ENCODE measurements at regions not wholly inside any gene's neighbourhood (a gene's known extent, or its start where the extent isn't known, plus 50 kb on each side); places are given as distances from the start of the nearest gene placed in this dataset.

DNA sequence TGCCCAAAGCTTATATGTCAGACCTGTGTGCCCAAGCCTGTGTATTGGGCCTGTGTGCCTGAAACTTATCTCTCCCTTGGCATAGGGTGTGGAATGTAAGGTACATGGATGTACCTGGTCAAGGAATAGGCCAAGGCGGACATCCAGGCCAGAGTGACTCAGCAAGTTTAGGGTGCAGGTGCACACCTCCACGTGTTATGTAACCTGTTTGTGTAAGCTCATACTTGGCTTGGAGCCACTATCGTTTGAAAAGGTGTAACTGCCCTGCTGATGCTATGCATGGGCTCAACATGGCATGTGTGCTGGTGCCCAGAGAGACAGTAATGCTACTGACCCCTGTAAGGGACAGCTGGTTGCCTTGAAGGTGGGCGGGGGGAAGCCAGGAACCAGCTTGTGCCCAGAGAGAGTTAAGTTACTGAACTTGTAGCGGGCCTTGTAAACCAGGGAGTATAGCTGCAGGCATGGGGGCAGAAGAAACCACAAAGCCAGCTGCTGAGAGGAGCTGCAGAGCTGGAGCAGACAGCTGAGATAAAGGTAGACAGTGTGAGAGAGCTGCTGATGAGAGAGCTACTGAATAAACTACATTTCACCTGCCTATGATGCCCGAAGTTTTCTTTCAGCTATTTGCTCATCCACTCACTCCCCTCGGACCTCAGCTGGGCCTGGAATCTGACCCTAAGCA, 656.4 kb upstream of the ZWINT start:
- ATAC-seq (no peak), DNase-seq (no peak)
- intact Hi-C loops (cut with micrococcal nuclease): no loop called here
- Mint-ChIP-seq H3K9me3 (peaks cover 16% of the 10 kb centered on the region), H3K4me1 (ENCODE audit: low read depth) (no peaks in the 10 kb centered on the region), H3K4me3 (no peak overlapping the region), H3K27ac (no peak overlapping the region), H3K27me3 (no peaks in the 10 kb centered on the region), H3K36me3 (ENCODE audit: low read depth) (no peaks in the 10 kb centered on the region)
- CTCF ChIA-PET: no interaction called here
- TF ChIP-seq CTCF (IDR thresholded peaks at IDR 0.05): no peak
- POLR2A ChIA-PET: no interaction called here

- H3K27ac Mint-ChIP-seq: no peak overlapping the region
- TF ChIP-seq CTCF (IDR thresholded peaks at IDR 0.05): no peak
Measured at GRCh38 chr10:57015595-57016318, 654.7 kb upstream of the ZWINT start.

GRCh38 chr10:57015187-57015586, 654.1 kb upstream of the ZWINT start:
- intact Hi-C loops (cut with micrococcal nuclease): no loop called here

More at GRCh38 chr10:57015595-57016318, 654.7 kb upstream of the ZWINT start:
- Mint-ChIP-seq H3K4me1 (ENCODE audit: low read depth) (no peaks in the 10 kb centered on the region), H3K27me3 (no peaks in the 10 kb centered on the region), H3K36me3 (ENCODE audit: low read depth) (no peaks in the 10 kb centered on the region), H3K4me3 (no peak overlapping the region), H3K9me3 (peaks cover 7% of the 10 kb centered on the region)
- CTCF ChIA-PET: no interaction called here
- POLR2A ChIA-PET: no interaction called here
- DNase-seq: no peak
- ATAC-seq: no peak
- intact Hi-C loops (cut with micrococcal nuclease): no loop called here

DNA sequence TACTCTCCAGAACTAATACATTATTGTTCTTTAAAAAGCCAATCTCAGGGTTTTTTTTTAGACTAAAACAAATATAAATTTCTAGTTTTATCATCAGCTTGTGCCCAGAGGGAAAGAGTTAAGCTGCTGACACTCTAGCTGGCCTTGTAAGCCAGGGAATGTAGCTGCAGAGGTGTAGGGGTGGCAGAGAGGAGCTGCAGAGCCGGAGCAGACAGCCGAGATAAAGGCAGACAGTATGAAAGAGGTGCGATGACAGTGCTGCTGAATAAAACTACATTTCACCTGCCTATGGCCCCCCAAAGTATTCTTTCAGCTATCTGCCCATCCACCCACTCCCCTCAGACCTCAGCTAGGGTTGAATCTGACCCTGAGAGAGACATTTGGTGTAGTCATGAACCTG, 653.7 kb upstream of the ZWINT start:
- Mint-ChIP-seq H3K9me3 (peaks cover 8% of the 10 kb centered on the region), H3K36me3 (ENCODE audit: low read depth) (no peaks in the 10 kb centered on the region), H3K4me1 (ENCODE audit: low read depth) (no peaks in the 10 kb centered on the region), H3K4me3 (no peak overlapping the region), H3K27ac (no peak overlapping the region), H3K27me3 (no peaks in the 10 kb centered on the region)
- ChIA-PET CTCF (no interaction called here), POLR2A (no interaction called here)
- ATAC-seq (no peak), DNase-seq (no peak)
- TF ChIP-seq CTCF (IDR thresholded peaks at IDR 0.05): no peak
- intact Hi-C loops (cut with micrococcal nuclease): no loop called here

More at GRCh38 chr10:57015187-57015586, 654.1 kb upstream of the ZWINT start:
- Mint-ChIP-seq H3K27me3 (no peaks in the 10 kb centered on the region), H3K36me3 (ENCODE audit: low read depth) (no peaks in the 10 kb centered on the region), H3K9me3 (peaks cover 7% of the 10 kb centered on the region), H3K4me3 (no peak overlapping the region), H3K27ac (no peak overlapping the region), H3K4me1 (ENCODE audit: low read depth) (no peaks in the 10 kb centered on the region)
- CTCF ChIA-PET: no interaction called here
- TF ChIP-seq CTCF (IDR thresholded peaks at IDR 0.05): no peak
- DNase-seq (no peak), ATAC-seq (no peak)
- POLR2A ChIA-PET: no interaction called here

GRCh38 chr10:57008189-57008588, 647.1 kb upstream of the ZWINT start:
- H3K9me3 Mint-ChIP-seq: peaks cover 10% of the 10 kb centered on the region
- H3K36me3 Mint-ChIP-seq (ENCODE audit: low read depth): no peaks in the 10 kb centered on the region
- H3K27ac Mint-ChIP-seq: no peak overlapping the region
- H3K27me3 Mint-ChIP-seq: no peaks in the 10 kb centered on the region
- intact Hi-C loops (cut with micrococcal nuclease): no loop called here
- no peak for DNase-seq
- POLR2A ChIA-PET: no interaction called here
- no peak overlapping the region for H3K4me3 Mint-ChIP-seq
- TF ChIP-seq CTCF (IDR thresholded peaks at IDR 0.05): no peak
- H3K4me1 Mint-ChIP-seq (ENCODE audit: low read depth): no peaks in the 10 kb centered on the region
- no peak for ATAC-seq
- CTCF ChIA-PET: no interaction called here

Data from activated CD8-positive, alpha-beta T cell treated with anti-CD3 and anti-CD28 coated beads for 36 hours (primary cell).